Caco-2 (cell line): ENCODE measurements at regions not wholly inside any gene's neighbourhood (a gene's known extent, or its start where the extent isn't known, plus 50 kb on each side); places are given as distances from the start of the nearest gene placed in this dataset.

Experiments used
- BruUV-seq: library from RNA; stranded (reverse); fragments of 400-500 nt; replicated peaks from 2 replicates; lab custom pipeline; 2021; lab: Mats Ljungman, UMichigan
- CTCF ChIA-PET: fragments of 300-600 bp; sonication (Branson Sonifier 250); formaldehyde crosslinking; loops from one replicate; lab custom pipeline; 2022; ENCODE audit warnings: antibody characterized with exemption; lab: Charles Lee
- POLR2A ChIA-PET: fragments of 300-600 bp; sonication (Branson Sonifier 250); formaldehyde crosslinking; loops from one replicate; lab custom pipeline; 2022; ENCODE audit warnings: antibody characterized with exemption; lab: Charles Lee
- DNase-seq, 2 experiments: peaks; one replicate each; pipeline versions ENCODE4 v3.0.0 to v3.0.0-alpha.2; 2020 to 2022
- H3K27me3 ChIP-seq: replicated peaks from 2 replicates; pipeline ENCODE4 v1.6.0; 2011; ENCODE audit warnings: low read length; ENCODE audit not compliant: control insufficient read depth, insufficient read depth
- H3K36me3 ChIP-seq: 2 replicates; pipeline ENCODE4 v1.5.1; 2011; ENCODE audit warnings: low read length; ENCODE audit not compliant: control insufficient read depth, insufficient read depth
- H3K4me1 ChIP-seq: fragments of 250-450 bp; sonication (Bioruptor Pico); 2 replicates; pipeline ENCODE4 v1.5.1; 2020; ENCODE audit warnings: mild to moderate bottlenecking
- H3K4me3 ChIP-seq: 2 replicates; pipeline ENCODE4 v1.5.1; 2011; ENCODE audit warnings: low read depth, mild to moderate bottlenecking, control low read depth, low read length
- H3K9me3 ChIP-seq: fragments of 250-450 bp; sonication (Bioruptor Pico); 2 replicates; pipeline ENCODE4 v1.5.1; 2020; ENCODE audit warnings: mild to moderate bottlenecking, moderate library complexity
- H3K27ac Mint-ChIP-seq: one replicate; pipeline ENCODE4 v1.8.0; 2022; ENCODE audit warnings: mixed read lengths; ENCODE audit not compliant: unreplicated experiment
- H3K27me3 Mint-ChIP-seq: one replicate; pipeline ENCODE4 v1.8.0; 2022; ENCODE audit warnings: mixed read lengths; ENCODE audit not compliant: insufficient read depth, unreplicated experiment
- H3K36me3 Mint-ChIP-seq: one replicate; pipeline ENCODE4 v1.8.0; 2022; ENCODE audit warnings: mild to moderate bottlenecking, mixed read lengths; ENCODE audit not compliant: insufficient read depth, unreplicated experiment
- H3K4me1 Mint-ChIP-seq: one replicate; pipeline ENCODE4 v1.8.0; 2022; ENCODE audit warnings: low read depth, mixed read lengths; ENCODE audit not compliant: unreplicated experiment
- H3K4me3 Mint-ChIP-seq: one replicate; pipeline ENCODE4 v1.8.0; 2022; ENCODE audit warnings: mild to moderate bottlenecking, moderate library complexity, mixed read lengths; ENCODE audit not compliant: unreplicated experiment
- H3K9me3 Mint-ChIP-seq: one replicate; pipeline ENCODE4 v1.8.0; 2022; ENCODE audit warnings: mixed read lengths; ENCODE audit not compliant: unreplicated experiment
- CTCF ChIP-seq, 2 experiments: fragments of 200-600 bp in 1 of 2; IDR thresholded peaks; 1 replicate in 1 of 2; 2 replicates in 1 of 2; pipeline versions ENCODE4 v1.5.1 to v1.8.0; 2011 to 2022; ENCODE audit warnings: antibody characterized with exemption in 1 of 2, control low read depth in 1 of 2, inconsistent platforms in 1 of 2, low read depth in 1 of 2, low read length in 1 of 2, mild to moderate bottlenecking in 1 of 2, moderate library complexity in 1 of 2; ENCODE audit not compliant: insufficient read depth in 1 of 2, severe bottlenecking in 1 of 2, unreplicated experiment in 1 of 2
- intact Hi-C: fragments of 100-400 bp; cut with micrococcal nuclease; formaldehyde crosslinking; loops from one replicate; pipeline ENCODE4 v1.10.0; 2022; ENCODE audit not compliant: unreplicated experiment

- Mint-ChIP-seq H3K9me3 (peaks cover 6% of the 10 kb centered on the region), H3K4me1 (no peaks in the 10 kb centered on the region), H3K27me3 (peaks cover 3% of the 10 kb centered on the region), H3K36me3 (no peaks in the 10 kb centered on the region), H3K4me3 (no peak overlapping the region), H3K27ac (no peak overlapping the region)
- no TSS peak for BruUV-seq
- H3K27me3 ChIP-seq = no peaks in the 10 kb centered on the region
- H3K9me3 ChIP-seq = no peaks in the 10 kb centered on the region
- no peak overlapping the region for H3K4me3 ChIP-seq
- ChIA-PET POLR2A (no interaction called here), CTCF (no interaction called here)
- intact Hi-C loops = no loop called here
- no peak for TF ChIP-seq CTCF (IDR thresholded peaks at IDR 0.05; ENCODE audit: insufficient read depth in 1 of 2, low read depth in 1 of 2, low read length in 1 of 2, severe bottlenecking in 1 of 2, unreplicated experiment in 1 of 2)
- no peak for DNase-seq
- no peaks in the 10 kb centered on the region for H3K4me1 ChIP-seq
- no peaks in the 10 kb centered on the region for H3K36me3 ChIP-seq
These were observed 80.6 kb upstream of the EYA4 start for GRCh38 chr6:133160536-133160935.

DNA sequence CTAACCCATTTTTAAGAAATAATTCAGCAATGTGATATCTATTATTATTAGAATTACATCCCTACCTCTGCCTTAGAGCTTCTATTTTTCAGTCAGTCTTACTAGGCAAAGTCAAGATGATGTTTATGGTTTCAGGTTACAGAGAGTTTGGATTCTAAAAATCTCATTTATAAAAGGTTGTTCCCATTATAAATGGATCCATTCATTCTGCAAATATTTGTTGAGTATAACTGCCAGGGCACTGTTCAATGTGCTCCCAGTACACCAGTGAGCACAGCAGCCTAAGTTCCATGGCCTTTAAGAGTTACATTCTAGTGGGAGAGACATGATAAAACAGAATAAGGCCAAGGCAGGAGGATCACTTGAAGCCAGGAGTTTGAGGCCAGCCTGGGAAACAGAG lies 75.9 kb upstream of the EYA4 start:
- DNase-seq = no peak
- Mint-ChIP-seq H3K9me3 (no peaks in the 10 kb centered on the region), H3K27me3 (peaks cover 3% of the 10 kb centered on the region), H3K27ac (no peak overlapping the region), H3K4me3 (no peak overlapping the region), H3K4me1 (no peaks in the 10 kb centered on the region), H3K36me3 (no peaks in the 10 kb centered on the region)
- ChIA-PET POLR2A (no interaction called here), CTCF (no interaction called here)
- no peaks in the 10 kb centered on the region for H3K9me3 ChIP-seq
- no peak for TF ChIP-seq CTCF (IDR thresholded peaks at IDR 0.05; ENCODE audit: insufficient read depth in 1 of 2, low read depth in 1 of 2, low read length in 1 of 2, severe bottlenecking in 1 of 2, unreplicated experiment in 1 of 2)
- intact Hi-C loops = no loop called here
- H3K4me3 ChIP-seq = no peak overlapping the region
- no peaks in the 10 kb centered on the region for H3K36me3 ChIP-seq
- no TSS peak for BruUV-seq
- H3K4me1 ChIP-seq = no peaks in the 10 kb centered on the region
- no peaks in the 10 kb centered on the region for H3K27me3 ChIP-seq

GRCh38 chr6:133166766-133167165 lies 74.4 kb upstream of the EYA4 start:
- no peaks in the 10 kb centered on the region for H3K36me3 Mint-ChIP-seq
- no peaks in the 10 kb centered on the region for H3K4me1 Mint-ChIP-seq
- POLR2A ChIA-PET = no interaction called here

More at GRCh38 chr6:133166766-133167165, 74.4 kb upstream of the EYA4 start:
- no peak for TF ChIP-seq CTCF (IDR thresholded peaks at IDR 0.05; ENCODE audit: insufficient read depth in 1 of 2, low read depth in 1 of 2, low read length in 1 of 2, severe bottlenecking in 1 of 2, unreplicated experiment in 1 of 2)
- Histone ChIP-seq H3K36me3 (no peaks in the 10 kb centered on the region), H3K27me3 (no peaks in the 10 kb centered on the region), H3K4me3 (no peak overlapping the region), H3K4me1 (no peaks in the 10 kb centered on the region), H3K9me3 (no peaks in the 10 kb centered on the region)
- no TSS peak for BruUV-seq
- intact Hi-C loops = no loop called here
- Mint-ChIP-seq H3K27me3 (peaks cover 3% of the 10 kb centered on the region), H3K9me3 (no peaks in the 10 kb centered on the region), H3K4me3 (no peak overlapping the region), H3K27ac (no peak overlapping the region)
- CTCF ChIA-PET = no interaction called here
- DNase-seq = no peak
